PC-9 (cell line): ENCODE measurements at regions not wholly inside any gene's neighbourhood (a gene's known extent, or its start where the extent isn't known, plus 50 kb on each side); places are given as distances from the start of the nearest gene placed in this dataset.
A peak's percentile ranks its signal among the peaks of the same experiment; 100 is the strongest.

Source experiments
- BruUV-seq: library from RNA; stranded (reverse); fragments of 400-500 nt; replicated peaks from 2 replicates; lab custom pipeline; 2021; lab: Mats Ljungman, UMichigan
- CTCF ChIA-PET: fragments of 300-600 bp; sonication (Branson Sonifier 250); formaldehyde crosslinking; loops from one replicate; lab custom pipeline; 2022; ENCODE audit warnings: antibody characterized with exemption; lab: Charles Lee
- POLR2A ChIA-PET: fragments of 300-600 bp; sonication (Branson Sonifier 250); formaldehyde crosslinking; loops from one replicate; lab custom pipeline; 2022; ENCODE audit warnings: antibody characterized with exemption; ENCODE audit not compliant: unreplicated experiment; lab: Charles Lee
- DNase-seq, 2 experiments: peaks; one replicate each; pipeline versions ENCODE4 v3.0.0 to v3.0.0-alpha.2; 2015 to 2022; ENCODE audit warnings: mixed read lengths in 1 of 2
- H2AFZ ChIP-seq: fragments of 200-600 bp; sonication (generic); 2 replicates; pipeline ENCODE4 v1.8.1; 2017; ENCODE audit warnings: antibody characterized with exemption
- H3F3A ChIP-seq: fragments of 200-600 bp; sonication (generic); 2 replicates; pipeline ENCODE4 v1.8.1; 2017; ENCODE audit warnings: antibody characterized with exemption, mild to moderate bottlenecking, low read depth; ENCODE audit not compliant: insufficient read depth
- H3K27ac ChIP-seq: fragments of 200-600 bp; sonication (generic); 2 replicates; pipeline ENCODE4 v1.6.1; 2016; ENCODE audit warnings: mixed run types
- H3K27me3 ChIP-seq: fragments of 200-600 bp; sonication (generic); 2 replicates; pipeline ENCODE4 v1.6.1; 2016; ENCODE audit warnings: low read depth, mixed run types; ENCODE audit not compliant: insufficient read depth
- H3K36me3 ChIP-seq: fragments of 200-600 bp; sonication (generic); 2 replicates; pipeline ENCODE4 v1.6.1; 2016; ENCODE audit warnings: low read depth, mixed run types
- H3K4me1 ChIP-seq: fragments of 200-600 bp; sonication (generic); replicated peaks from 2 replicates; pipeline ENCODE4 v1.6.1; 2016; ENCODE audit warnings: mixed run types; ENCODE audit not compliant: insufficient read depth
- H3K4me2 ChIP-seq: fragments of 200-600 bp; sonication (generic); 2 replicates; pipeline ENCODE4 v1.6.1; 2017; ENCODE audit warnings: mixed run types
- H3K4me3 ChIP-seq: fragments of 200-600 bp; sonication (generic); 2 replicates; pipeline ENCODE4 v1.6.1; 2016; ENCODE audit warnings: mixed run types
- H3K79me2 ChIP-seq: fragments of 200-600 bp; sonication (generic); 2 replicates; pipeline ENCODE4 v1.6.1; 2017; ENCODE audit warnings: low read depth, mixed run types
- H3K9me2 ChIP-seq: fragments of 200-600 bp; sonication (generic); 2 replicates; pipeline ENCODE4 v1.8.1; 2017; ENCODE audit warnings: mild to moderate bottlenecking; ENCODE audit not compliant: insufficient read depth
- H3K9me3 ChIP-seq: fragments of 200-600 bp; sonication (generic); 2 replicates; pipeline ENCODE4 v1.8.1; 2016; ENCODE audit warnings: low read depth; ENCODE audit not compliant: insufficient read depth
- H4K20me1 ChIP-seq: fragments of 200-600 bp; sonication (generic); 2 replicates; pipeline ENCODE4 v1.8.1; 2017; ENCODE audit not compliant: insufficient read depth
- EZH2 ChIP-seq: fragments of 200-600 bp; sonication (generic); IDR thresholded peaks from 2 replicates; pipeline ENCODE4 v1.8.0; 2017; ENCODE audit warnings: antibody characterized with exemption, low read depth
- intact Hi-C: fragments of 100-400 bp; cut with micrococcal nuclease; formaldehyde crosslinking; loops from one replicate; pipeline ENCODE4 v1.10.0; 2022; ENCODE audit not compliant: unreplicated experiment
- TF ChIP-seq, protein P1 (sequence below): fragments of 200-600 bp; sonication (generic); conservative IDR thresholded peaks from 2 replicates; pipeline ENCODE4 v1.6.1; 2017; ENCODE audit warnings: mixed run types, antibody characterized with exemption, mild to moderate bottlenecking, moderate library complexity

DNA sequence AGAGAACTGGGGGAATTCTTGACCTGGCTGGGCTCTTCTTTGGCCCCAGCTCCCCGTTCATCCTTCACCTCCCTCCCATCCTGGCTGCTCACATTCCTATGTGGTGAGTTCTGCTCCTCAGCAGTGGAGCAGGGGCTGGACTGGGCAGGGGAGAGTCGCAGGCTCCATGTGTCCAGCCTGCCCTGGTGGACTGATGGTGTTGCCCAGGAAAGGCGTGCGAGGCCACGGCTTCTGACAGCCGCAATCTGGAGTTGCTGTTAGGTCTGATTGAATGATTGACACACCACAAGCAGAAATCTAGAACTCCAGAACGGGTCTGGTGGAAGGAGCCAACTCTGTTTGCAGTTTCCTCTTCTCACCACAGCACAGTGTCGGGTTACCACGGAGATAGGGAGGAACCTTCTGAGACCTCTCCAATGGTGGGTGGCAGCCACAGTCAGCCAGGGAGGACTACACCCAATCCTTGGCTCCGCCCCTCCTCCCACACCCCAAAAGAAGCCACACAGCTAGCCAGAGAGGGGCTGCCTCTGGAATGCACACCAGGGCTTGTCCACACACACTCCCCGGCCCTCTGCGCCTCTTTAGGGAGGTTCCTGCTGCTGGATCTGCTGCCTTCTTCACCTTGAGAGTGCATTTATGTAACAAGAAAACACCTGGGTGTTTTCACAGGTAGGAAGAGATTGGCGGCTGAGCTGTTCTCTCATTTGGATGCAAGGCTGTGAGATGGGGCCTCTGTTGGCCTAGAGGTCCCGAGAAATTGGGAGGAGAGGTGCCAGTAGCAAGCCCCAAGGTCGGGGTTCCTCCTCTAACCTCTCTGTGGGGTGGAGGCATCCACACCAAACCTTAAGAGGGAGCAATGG lies 56.4 kb upstream of the CD44 start:
- Histone ChIP-seq H3K79me2 (no peaks in the 10 kb centered on the region), H3K27ac (peak overlapping the region; percentile 85), H3K27me3 (no peaks in the 10 kb centered on the region), H2AFZ (peak overlapping the region; percentile 50; the same call in 1 of the 2 replicates), H3K9me2 (no peaks in the 10 kb centered on the region), H3K9me3 (0 out of 2 replicates have a peak, but pooled peaks cover 9% of the 10 kb centered on the region), H4K20me1 (no peaks in the 10 kb centered on the region), H3K4me3 (peak overlapping the region; percentile 39; the same call in 1 of the 2 replicates), H3K4me2 (peak overlapping the region; percentile 69), H3K36me3 (no peaks in the 10 kb centered on the region), H3F3A (peaks cover 51% of the 10 kb centered on the region), H3K4me1 (peaks cover 69% of the 10 kb centered on the region)
- intact Hi-C loops, result loop anchor here (1.0 to 10.0 kb wide), 12 partner anchors 29 to 310 kb away; partner anchors contain the start of genes APIP, CD44 and PDHX
- ChIA-PET CTCF (interaction anchor here (0.7 kb wide), 1 partner anchor 29 kb away, joined by 3 read pairs; no protein-coding TSS in a partner anchor), POLR2A (interaction anchor here (0.6 to 1.4 kb wide), 8 partner anchors 28 to 738 kb away, joined by 3 to 9 read pairs (median 4); no protein-coding TSS in a partner anchor)
- TSS peak; percentile 93 for BruUV-seq
- TF ChIP-seq EZH2, result no peak
- TF ChIP-seq, protein P1, sequence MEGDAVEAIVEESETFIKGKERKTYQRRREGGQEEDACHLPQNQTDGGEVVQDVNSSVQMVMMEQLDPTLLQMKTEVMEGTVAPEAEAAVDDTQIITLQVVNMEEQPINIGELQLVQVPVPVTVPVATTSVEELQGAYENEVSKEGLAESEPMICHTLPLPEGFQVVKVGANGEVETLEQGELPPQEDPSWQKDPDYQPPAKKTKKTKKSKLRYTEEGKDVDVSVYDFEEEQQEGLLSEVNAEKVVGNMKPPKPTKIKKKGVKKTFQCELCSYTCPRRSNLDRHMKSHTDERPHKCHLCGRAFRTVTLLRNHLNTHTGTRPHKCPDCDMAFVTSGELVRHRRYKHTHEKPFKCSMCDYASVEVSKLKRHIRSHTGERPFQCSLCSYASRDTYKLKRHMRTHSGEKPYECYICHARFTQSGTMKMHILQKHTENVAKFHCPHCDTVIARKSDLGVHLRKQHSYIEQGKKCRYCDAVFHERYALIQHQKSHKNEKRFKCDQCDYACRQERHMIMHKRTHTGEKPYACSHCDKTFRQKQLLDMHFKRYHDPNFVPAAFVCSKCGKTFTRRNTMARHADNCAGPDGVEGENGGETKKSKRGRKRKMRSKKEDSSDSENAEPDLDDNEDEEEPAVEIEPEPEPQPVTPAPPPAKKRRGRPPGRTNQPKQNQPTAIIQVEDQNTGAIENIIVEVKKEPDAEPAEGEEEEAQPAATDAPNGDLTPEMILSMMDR, result no peak
- DNase-seq, result peak; percentile 94 to 95

DNA sequence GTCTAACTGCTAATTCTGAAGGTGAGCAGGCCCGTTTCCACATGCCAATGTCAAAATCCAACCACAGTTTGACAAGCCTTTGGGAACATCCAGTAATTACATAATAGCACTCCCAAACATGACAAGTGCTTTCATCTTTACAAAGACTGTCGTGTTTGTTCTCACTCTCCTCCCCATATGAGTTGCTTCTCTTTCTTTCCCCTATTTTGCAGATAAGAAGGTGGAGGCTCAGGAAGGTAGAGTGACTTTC lies 55.9 kb upstream of the CD44 start:
- Histone ChIP-seq H3K27ac (peak overlapping the region; percentile 85), H2AFZ (0 out of 2 replicates have a peak overlapping the region, but pooled peaks have one; percentile 50), H3K4me3 (peak overlapping the region; percentile 39; the same call in 1 of the 2 replicates), H3F3A (peaks cover 46% of the 10 kb centered on the region), H3K4me1 (peaks cover 65% of the 10 kb centered on the region), H4K20me1 (no peaks in the 10 kb centered on the region), H3K4me2 (peak overlapping the region; percentile 69), H3K36me3 (no peaks in the 10 kb centered on the region), H3K79me2 (no peaks in the 10 kb centered on the region), H3K9me3 (0 out of 2 replicates have a peak, but pooled peaks cover 9% of the 10 kb centered on the region), H3K27me3 (no peaks in the 10 kb centered on the region), H3K9me2 (no peaks in the 10 kb centered on the region)
- POLR2A ChIA-PET, result interaction anchor here (0.6 to 1.4 kb wide), 4 partner anchors 28 to 290 kb away, joined by 3 to 5 read pairs (median 4); no protein-coding TSS in a partner anchor
- TF ChIP-seq, protein P1, result no peak
- no peak for TF ChIP-seq EZH2
- no TSS peak for BruUV-seq
- CTCF ChIA-PET, result no interaction called here
- intact Hi-C loops, result loop anchor here (1.0 to 10.0 kb wide), 7 partner anchors 34 to 212 kb away; partner anchors contain the start of genes APIP, CD44 and PDHX
- DNase-seq, result no peak

DNA sequence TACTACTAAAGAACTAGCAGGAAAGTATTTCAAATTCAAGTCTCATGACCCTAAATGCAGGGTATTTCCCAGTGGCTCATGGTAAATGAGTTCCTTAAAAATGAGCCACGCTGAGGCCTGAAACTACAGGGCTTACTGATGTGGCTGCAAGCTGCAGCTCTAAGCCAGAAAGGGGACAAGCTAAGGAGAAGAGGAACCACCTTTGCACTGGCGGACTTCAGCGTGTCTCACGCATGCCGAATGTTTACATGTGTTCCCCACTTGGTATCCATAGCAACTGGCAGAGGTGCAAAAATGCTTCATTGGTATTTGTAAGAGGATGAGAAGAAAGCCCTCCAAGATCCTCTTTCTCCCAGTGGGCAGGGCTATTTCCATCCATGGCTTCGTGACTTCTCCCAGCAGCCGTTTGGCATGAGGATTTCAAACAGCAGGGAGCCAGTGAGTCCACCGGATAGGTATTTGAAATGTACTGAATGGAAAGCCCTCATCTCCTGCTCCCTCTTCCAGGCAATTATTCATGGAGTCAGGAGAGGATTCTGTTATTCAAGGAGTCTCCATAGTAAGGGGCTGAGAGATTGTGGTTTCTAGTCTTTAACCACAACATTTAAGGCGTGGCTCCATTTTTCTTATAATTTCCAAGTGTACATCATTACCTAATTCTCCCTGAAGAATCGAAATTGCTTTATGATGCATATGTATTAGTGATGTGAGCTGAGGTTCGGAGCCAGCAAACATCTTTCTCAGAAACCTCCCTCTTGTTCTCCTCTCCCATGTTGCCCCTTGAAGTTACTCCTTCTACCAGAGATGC lies 55.3 kb upstream of the CD44 start:
- peak; percentile 76 to 97 for DNase-seq
- peak overlapping the region; percentile 69 for H3K4me2 ChIP-seq
- CTCF ChIA-PET, result no interaction called here
- intact Hi-C loops, result loop anchor here (1.0 to 10.0 kb wide), 7 partner anchors 35 to 211 kb away; partner anchors contain the start of genes APIP, CD44 and PDHX
- POLR2A ChIA-PET, result interaction anchor here (0.6 to 1.4 kb wide), 5 partner anchors 27 to 290 kb away, joined by 3 to 5 read pairs (median 3); no protein-coding TSS in a partner anchor
- H3K4me3 ChIP-seq, result peak overlapping the region; percentile 39; the same call in 1 of the 2 replicates
- no peaks in the 10 kb centered on the region for H4K20me1 ChIP-seq
- H3K9me2 ChIP-seq, result no peaks in the 10 kb centered on the region
- H2AFZ ChIP-seq, result no peak overlapping the region
- TF ChIP-seq, protein P1, result no peak
- no peak for TF ChIP-seq EZH2
- 0 out of 2 replicates have a peak, but pooled peaks cover 9% of the 10 kb centered on the region for H3K9me3 ChIP-seq
- peaks cover 65% of the 10 kb centered on the region for H3K4me1 ChIP-seq
- no peaks in the 10 kb centered on the region for H3K36me3 ChIP-seq
- no TSS peak for BruUV-seq
- H3K79me2 ChIP-seq, result no peaks in the 10 kb centered on the region
- H3F3A ChIP-seq, result peaks cover 43% of the 10 kb centered on the region
- H3K27ac ChIP-seq, result peak overlapping the region; percentile 85
- H3K27me3 ChIP-seq, result no peaks in the 10 kb centered on the region
